ENCODE measurements at regions not wholly inside any gene's neighbourhood (a gene's known extent, or its start where the extent isn't known, plus 50 kb on each side); places are given as distances from the start of the nearest gene placed in this dataset.
"Not testable (repeated sequence)": the region's sequence is repeated elsewhere in the genome, so short reads cannot be mapped to it uniquely, and the experiment has no call there.

DNA sequence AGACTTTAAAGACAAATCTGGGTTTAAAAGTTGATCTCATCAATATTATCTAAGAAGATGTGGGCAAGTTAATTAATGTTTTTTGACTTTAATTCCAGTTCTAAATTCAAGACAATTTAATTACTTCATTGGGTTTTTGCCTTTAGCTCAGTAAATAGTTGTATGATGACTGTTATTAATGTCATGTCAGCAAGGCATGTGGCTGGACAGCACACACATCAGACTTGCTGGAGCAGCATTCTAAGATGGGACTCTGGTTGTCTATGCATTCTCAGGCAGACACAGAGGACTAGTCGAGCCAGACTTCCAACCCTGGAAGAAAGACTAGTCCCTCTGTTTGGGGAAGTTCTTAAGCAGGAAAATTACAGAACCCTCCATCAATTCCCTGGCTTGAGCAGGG, 180.7 kb upstream of the GK2 start:
- TF ChIP-seq, protein P1, sequence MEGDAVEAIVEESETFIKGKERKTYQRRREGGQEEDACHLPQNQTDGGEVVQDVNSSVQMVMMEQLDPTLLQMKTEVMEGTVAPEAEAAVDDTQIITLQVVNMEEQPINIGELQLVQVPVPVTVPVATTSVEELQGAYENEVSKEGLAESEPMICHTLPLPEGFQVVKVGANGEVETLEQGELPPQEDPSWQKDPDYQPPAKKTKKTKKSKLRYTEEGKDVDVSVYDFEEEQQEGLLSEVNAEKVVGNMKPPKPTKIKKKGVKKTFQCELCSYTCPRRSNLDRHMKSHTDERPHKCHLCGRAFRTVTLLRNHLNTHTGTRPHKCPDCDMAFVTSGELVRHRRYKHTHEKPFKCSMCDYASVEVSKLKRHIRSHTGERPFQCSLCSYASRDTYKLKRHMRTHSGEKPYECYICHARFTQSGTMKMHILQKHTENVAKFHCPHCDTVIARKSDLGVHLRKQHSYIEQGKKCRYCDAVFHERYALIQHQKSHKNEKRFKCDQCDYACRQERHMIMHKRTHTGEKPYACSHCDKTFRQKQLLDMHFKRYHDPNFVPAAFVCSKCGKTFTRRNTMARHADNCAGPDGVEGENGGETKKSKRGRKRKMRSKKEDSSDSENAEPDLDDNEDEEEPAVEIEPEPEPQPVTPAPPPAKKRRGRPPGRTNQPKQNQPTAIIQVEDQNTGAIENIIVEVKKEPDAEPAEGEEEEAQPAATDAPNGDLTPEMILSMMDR (IDR thresholded peaks at IDR 0.05; ENCODE audit: borderline replicate concordance, control extremely low read depth, extremely low read depth, insufficient read depth, missing control alignments): no peak
- in situ Hi-C loops (cut with MboI; ENCODE audit: low sequenced_read_pairs, unreplicated experiment): no loop called here
- DNase-seq (ENCODE audit: low spot score): no peak

DNA sequence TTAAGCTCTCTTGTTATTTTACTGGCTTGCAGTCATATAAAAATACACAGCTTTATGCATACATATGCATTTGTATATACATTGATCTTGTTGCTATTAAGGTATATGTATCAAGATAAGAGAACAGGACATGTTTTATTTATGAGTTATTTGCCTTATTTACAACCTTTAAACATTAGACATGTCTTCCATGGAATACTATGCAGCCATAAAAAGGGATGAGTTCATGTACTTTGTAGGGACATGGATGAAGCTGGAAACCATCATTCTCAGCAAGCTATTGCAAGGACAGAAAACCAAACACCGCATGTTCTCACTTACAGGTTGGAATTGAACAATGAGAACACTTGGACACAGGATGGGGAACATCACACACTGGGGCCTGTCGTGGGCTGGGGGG, 179.2 kb upstream of the GK2 start:
- in situ Hi-C loops (cut with MboI; ENCODE audit: low sequenced_read_pairs, unreplicated experiment): not testable (repeated sequence)

DNA sequence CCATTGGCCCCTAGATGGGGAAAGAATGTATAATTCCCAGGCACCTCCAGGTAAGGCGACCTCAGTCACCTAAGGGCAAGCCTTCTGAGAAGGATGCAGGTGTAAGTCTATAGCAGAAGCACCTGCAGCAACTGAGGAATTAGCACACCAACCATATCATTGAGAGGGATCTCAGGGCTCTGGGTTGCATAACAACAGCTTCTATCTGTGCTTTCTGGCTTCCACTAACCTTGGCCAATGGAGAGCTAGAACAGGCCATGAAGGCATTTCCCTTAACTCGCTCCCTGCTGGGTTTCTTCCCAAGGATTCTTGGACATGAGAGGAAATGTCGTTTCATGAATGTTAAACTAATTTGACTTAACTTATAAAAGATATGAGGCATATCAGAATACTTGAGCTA, 177.8 kb upstream of the GK2 start:
- DNase-seq (ENCODE audit: low spot score): no peak
- TF ChIP-seq, protein P1 (IDR thresholded peaks at IDR 0.05; ENCODE audit: borderline replicate concordance, control extremely low read depth, extremely low read depth, insufficient read depth, missing control alignments): no peak
- in situ Hi-C loops (cut with MboI; ENCODE audit: low sequenced_read_pairs, unreplicated experiment): no loop called here

More for the DNA sequence above, 179.2 kb upstream of the GK2 start:
- DNase-seq (ENCODE audit: low spot score): not testable (repeated sequence)

DNA sequence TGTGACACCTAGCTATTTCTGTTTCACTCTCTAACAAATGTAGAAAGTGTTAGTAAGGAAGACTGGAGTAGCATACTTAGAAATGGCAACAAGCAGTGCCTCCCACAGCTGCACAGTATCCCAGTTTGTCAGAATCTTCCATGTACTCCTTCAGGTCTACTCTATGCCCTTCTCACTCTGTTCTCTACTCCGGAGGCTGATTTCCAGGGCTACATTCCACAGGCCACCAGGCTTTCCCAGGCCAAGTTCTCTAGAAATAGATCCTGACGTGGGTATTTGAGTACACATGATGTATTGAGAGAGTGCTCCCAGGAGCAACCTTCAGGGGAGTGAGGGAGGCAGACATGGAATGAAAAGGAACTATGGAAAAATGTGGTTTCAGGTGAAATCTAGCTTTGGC, 177.3 kb upstream of the GK2 start:
- in situ Hi-C loops (cut with MboI; ENCODE audit: low sequenced_read_pairs, unreplicated experiment): no loop called here

DNA sequence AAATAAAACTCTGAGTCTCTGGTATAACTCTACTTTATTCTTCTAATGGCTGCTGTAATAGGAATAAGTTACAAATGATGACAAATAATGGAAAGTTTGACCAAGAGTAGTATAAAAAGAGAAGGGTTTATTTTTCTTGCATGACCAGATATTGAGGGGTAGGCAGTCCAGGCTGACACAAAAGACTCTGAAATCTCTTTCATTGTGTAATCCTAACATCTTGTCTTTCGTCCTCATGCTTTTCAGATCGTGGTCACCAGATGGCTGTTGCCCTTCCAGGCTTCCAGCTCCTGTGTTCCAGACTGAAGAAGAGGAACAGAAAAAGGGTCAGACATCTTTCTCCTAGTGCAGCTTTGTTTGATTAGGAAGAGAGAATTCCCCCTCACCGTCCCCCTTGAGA, 176.9 kb upstream of the GK2 start:
- TF ChIP-seq, protein P1 (IDR thresholded peaks at IDR 0.05; ENCODE audit: borderline replicate concordance, control extremely low read depth, extremely low read depth, insufficient read depth, missing control alignments): no peak
- in situ Hi-C loops (cut with MboI; ENCODE audit: low sequenced_read_pairs, unreplicated experiment): no loop called here
- DNase-seq (ENCODE audit: low spot score): no peak

More for the DNA sequence above, 177.3 kb upstream of the GK2 start:
- DNase-seq (ENCODE audit: low spot score): no peak
- TF ChIP-seq, protein P1 (IDR thresholded peaks at IDR 0.05; ENCODE audit: borderline replicate concordance, control extremely low read depth, extremely low read depth, insufficient read depth, missing control alignments): no peak

DNA sequence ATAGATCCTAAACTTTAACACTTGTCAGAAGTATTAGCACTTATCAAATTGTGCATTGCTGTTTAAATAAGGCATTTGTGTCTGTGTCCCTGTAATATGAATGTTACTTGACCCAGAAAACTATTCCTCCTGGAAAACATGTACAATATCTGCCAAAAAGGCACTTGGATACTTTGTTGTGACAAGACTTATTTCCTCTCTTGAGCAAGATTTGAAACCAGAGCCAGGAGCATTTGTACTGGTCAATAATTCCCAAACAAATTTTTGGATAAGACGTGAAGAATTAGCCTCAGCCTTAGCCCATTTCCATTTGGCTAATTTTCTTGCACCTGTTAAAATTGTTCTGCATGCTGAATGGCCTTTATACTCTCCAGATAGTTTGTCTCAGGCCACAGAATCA, 176.3 kb upstream of the GK2 start:
- DNase-seq (ENCODE audit: low spot score): no peak
- in situ Hi-C loops (cut with MboI; ENCODE audit: low sequenced_read_pairs, unreplicated experiment): no loop called here
- TF ChIP-seq, protein P1 (IDR thresholded peaks at IDR 0.05; ENCODE audit: borderline replicate concordance, control extremely low read depth, extremely low read depth, insufficient read depth, missing control alignments): no peak

DNA sequence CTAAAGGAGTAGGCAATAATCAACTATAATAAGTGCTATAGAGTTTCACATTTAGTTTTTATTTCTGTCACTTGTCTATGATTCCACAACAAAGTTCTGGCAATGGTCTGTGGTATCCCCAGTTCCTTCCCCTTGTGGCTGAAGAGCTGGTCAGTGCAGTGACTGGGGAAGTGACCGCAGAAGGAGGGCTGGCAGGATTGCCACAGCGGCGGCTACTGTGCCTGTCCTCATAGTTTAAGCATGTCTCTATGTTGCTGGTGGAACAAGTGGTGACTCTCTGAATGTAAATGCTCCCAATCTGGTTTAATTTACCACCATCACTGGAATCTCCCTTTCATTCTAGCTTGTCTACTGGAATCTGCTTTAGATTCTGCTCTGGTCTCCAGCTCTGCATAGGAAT, 170.6 kb upstream of the GK2 start:
- in situ Hi-C loops (cut with MboI; ENCODE audit: low sequenced_read_pairs, unreplicated experiment): no loop called here
- TF ChIP-seq, protein P1 (IDR thresholded peaks at IDR 0.05; ENCODE audit: borderline replicate concordance, control extremely low read depth, extremely low read depth, insufficient read depth, missing control alignments): no peak
- DNase-seq (ENCODE audit: low spot score): no peak
